GM12875 (cell line): ENCODE measurements at regions not wholly inside any gene's neighbourhood (a gene's known extent, or its start where the extent isn't known, plus 50 kb on each side); places are given as distances from the start of the nearest gene placed in this dataset.

Source experiments
- H3K4me3 ChIP-seq: one replicate; pipeline ENCODE4 v1.5.1; 2011; ENCODE audit warnings: low read depth, low read length, control low read depth
- TF ChIP-seq, protein P1 (sequence below): IDR thresholded peaks from 2 replicates; pipeline ENCODE4 v1.5.1; 2011; ENCODE audit warnings: low read depth, mild to moderate bottlenecking, control low read depth, inconsistent platforms, low read length, moderate library complexity, borderline replicate concordance; ENCODE audit not compliant: insufficient read depth

DNA sequence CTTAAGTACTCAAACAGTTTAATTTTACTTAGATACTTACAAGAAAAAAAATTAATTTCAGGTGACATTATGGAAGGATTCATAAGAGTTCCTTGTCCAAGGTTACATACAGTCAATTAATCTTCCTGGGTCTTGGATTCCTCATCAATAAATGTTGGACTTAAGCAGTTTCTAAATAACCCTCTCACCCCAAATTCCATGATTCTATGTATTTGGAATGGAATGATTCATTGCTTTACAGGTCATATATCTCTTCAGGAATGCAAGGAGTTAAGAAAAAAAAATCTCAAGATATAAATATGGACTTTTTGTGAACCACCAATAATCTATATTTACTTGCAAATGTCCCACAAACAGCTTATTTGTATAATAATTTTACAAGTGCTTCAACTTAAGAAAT lies 84.2 kb upstream of the BMP4 start:
- no peak overlapping the region for H3K4me3 ChIP-seq
- TF ChIP-seq, protein P1, sequence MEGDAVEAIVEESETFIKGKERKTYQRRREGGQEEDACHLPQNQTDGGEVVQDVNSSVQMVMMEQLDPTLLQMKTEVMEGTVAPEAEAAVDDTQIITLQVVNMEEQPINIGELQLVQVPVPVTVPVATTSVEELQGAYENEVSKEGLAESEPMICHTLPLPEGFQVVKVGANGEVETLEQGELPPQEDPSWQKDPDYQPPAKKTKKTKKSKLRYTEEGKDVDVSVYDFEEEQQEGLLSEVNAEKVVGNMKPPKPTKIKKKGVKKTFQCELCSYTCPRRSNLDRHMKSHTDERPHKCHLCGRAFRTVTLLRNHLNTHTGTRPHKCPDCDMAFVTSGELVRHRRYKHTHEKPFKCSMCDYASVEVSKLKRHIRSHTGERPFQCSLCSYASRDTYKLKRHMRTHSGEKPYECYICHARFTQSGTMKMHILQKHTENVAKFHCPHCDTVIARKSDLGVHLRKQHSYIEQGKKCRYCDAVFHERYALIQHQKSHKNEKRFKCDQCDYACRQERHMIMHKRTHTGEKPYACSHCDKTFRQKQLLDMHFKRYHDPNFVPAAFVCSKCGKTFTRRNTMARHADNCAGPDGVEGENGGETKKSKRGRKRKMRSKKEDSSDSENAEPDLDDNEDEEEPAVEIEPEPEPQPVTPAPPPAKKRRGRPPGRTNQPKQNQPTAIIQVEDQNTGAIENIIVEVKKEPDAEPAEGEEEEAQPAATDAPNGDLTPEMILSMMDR, result no peak

DNA sequence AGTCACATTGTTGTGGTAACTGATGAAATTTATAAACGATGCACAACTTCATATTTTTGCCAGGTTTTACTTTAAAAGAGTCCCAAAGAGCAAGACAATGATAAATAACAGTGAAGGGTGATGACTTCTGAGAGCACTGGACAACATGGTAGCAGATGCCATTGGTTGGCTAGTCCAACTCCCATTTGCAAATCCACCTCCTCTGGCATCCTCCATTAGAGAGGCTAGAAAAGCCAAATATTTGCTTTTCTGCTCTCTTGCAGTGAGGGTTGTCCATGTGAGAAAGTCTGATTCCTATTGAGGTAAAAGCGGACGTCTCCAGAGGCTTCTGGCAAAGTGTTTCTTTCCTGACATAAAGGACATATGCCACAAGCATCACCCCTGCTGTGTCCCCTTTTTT lies 89.6 kb upstream of the BMP4 start:
- no peak overlapping the region for H3K4me3 ChIP-seq
- TF ChIP-seq, protein P1, result no peak

DNA sequence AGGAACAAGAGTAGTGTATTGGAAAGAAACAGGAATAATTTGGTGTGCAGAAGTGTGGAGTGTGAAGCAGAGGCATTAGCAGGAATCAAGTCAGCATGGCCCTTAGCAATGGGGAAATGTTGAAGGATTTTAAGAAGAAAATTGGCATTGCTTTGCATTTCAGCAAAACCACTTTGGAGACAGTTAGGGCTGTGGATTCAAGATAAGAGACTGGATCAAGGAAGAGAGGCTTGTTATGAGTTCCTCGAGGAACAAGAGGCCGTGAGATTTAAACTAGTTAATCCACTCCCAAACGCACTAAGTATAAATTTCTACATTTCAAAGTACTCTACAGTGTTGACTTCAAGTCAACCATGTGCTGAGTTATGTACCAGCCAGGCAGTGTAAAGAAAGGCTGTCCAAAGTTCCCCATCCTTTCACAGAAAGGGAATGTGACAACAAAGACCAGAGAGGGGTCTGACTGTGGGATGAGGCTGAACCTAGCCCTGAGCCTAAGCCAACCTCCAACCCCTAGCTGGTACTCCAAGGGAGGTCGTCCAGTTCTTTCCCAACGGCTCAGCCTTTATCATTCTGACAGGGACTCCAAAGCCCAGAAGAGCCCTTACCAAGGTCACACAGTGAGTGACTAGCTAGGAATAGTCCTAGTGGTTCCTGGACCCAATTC lies 91.2 kb upstream of the BMP4 start:
- TF ChIP-seq, protein P1, result no peak
- H3K4me3 ChIP-seq, result no peak overlapping the region

DNA sequence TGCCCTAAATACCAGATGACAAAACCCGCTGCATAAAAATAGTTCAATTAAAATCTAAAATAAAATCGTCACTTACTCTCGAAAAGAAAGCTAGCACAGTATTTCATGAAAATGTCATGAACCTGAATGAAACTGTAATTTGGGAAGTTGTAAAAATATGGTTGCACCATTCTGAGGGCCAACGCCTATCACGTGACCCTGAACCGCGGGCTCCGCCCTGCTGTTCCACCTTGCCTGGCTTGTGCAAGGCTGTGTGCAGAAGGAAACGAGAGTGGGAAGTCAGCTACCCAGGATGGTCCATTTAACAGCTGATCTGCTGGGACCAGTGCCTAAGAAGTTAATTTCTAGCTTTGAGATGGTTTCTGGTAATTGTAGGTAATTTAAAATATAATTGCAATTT lies 91.7 kb upstream of the BMP4 start:
- TF ChIP-seq, protein P1, result no peak
- no peak overlapping the region for H3K4me3 ChIP-seq

DNA sequence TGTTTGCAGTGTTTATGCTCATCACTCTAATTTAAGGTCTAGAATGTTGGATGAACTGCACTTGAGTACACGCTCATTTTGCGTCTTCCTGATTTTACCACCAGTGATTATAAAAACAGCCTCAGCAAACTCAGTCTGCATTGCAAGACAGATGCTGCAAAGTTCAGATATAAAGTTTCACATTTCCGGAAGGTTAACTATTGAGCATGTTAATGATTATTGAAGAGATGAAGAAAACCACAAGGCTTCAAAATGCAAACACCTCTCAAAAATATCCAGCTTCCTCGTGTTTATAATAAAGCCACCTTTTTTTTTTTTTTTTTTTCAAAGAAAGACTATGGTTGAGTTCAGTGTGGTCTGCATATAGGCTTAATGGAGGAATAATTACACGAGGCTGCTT lies 92.1 kb upstream of the BMP4 start:
- H3K4me3 ChIP-seq, result no peak overlapping the region
- TF ChIP-seq, protein P1, result no peak

DNA sequence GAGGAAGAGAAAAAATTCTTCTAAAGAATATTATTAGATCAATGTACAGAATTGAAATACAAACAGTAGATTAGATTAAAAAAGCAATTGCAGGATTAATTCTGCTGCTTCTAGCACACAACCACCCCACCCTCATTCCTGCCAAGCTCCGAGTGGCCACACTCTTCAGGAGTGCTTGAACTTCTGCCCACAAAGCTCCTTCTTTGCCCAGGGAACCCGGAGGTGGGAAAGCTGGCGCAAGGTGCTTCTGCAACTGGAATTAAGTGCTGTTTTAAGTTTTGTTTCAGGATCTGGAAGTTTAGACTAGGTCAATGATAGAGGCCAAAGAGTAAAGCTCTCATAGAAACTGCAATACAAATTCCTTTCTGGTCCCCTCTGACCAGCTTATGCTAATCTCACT lies 94.1 kb upstream of the BMP4 start:
- TF ChIP-seq, protein P1, result no peak
- H3K4me3 ChIP-seq, result no peak overlapping the region

DNA sequence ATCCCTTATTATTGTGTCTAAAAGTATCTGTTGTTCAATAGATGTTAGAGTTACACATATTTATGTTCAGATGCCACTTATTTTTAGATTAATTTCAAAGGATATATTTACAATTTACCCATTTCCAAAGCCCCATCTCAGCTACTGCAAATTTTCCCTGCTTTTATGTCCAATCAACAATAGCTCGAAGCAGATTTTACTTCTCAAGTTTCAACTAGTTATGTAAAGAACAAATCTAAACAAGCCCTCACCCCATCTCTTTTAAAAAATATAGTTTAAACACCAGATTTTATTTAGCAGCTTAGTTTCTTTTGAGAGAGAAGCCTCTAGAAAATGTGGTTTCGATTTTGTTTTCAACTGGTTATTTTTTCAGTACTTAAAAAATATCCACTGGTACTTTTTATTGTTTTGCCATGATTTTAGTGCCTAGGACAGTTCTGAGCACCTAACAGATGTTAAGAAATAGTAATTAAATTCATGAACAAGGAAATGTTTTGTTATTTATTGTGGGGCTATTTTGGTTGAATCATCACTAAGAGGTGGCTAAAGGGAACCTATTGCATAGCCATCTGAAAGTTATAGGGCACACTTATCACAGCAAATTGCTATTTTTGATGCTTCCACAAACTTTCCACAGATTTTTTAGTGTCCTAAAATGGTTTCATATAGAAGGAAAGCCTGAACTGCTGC lies 96.2 kb upstream of the BMP4 start:
- no peak overlapping the region for H3K4me3 ChIP-seq
- TF ChIP-seq, protein P1, result no peak
